ENCODE measurements at regions not wholly inside any gene's neighbourhood (a gene's known extent, or its start where the extent isn't known, plus 50 kb on each side); places are given as distances from the start of the nearest gene placed in this dataset.

GRCh38 chr17:71115669-71115972 is 946.3 kb downstream of the KCNJ2 start:
- TF ChIP-seq RAD21 (IDR thresholded peaks at IDR 0.05; ENCODE audit: low read depth) = no peak

DNA sequence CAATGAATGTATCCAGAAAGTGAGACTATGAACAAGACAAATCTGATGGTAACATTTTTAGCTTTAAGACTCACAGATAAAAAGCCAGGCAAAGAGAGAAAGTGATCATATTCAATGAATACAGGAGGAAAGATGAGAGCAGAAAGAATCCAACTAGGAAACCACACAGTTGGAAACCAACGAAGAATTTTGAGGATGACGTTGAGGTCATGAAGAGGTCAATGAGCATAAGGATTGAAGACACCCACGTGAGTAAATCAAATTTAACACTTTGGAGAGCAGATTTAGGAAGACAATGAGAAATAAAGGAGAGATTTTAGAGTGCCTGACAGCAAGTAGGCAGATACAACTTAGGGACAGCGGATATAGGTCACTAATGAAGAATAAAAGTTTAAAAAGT is 948.1 kb downstream of the KCNJ2 start:
- TF ChIP-seq EGR1 (IDR thresholded peaks at IDR 0.05) = no peak
- TF ChIP-seq NFIC (IDR thresholded peaks at IDR 0.05) = no peak
- no peak for TF ChIP-seq USF1 (IDR thresholded peaks at IDR 0.05)
- TF ChIP-seq ZBTB7A (IDR thresholded peaks at IDR 0.05; ENCODE audit: low read depth) = no peak
- TF ChIP-seq, protein P1, sequence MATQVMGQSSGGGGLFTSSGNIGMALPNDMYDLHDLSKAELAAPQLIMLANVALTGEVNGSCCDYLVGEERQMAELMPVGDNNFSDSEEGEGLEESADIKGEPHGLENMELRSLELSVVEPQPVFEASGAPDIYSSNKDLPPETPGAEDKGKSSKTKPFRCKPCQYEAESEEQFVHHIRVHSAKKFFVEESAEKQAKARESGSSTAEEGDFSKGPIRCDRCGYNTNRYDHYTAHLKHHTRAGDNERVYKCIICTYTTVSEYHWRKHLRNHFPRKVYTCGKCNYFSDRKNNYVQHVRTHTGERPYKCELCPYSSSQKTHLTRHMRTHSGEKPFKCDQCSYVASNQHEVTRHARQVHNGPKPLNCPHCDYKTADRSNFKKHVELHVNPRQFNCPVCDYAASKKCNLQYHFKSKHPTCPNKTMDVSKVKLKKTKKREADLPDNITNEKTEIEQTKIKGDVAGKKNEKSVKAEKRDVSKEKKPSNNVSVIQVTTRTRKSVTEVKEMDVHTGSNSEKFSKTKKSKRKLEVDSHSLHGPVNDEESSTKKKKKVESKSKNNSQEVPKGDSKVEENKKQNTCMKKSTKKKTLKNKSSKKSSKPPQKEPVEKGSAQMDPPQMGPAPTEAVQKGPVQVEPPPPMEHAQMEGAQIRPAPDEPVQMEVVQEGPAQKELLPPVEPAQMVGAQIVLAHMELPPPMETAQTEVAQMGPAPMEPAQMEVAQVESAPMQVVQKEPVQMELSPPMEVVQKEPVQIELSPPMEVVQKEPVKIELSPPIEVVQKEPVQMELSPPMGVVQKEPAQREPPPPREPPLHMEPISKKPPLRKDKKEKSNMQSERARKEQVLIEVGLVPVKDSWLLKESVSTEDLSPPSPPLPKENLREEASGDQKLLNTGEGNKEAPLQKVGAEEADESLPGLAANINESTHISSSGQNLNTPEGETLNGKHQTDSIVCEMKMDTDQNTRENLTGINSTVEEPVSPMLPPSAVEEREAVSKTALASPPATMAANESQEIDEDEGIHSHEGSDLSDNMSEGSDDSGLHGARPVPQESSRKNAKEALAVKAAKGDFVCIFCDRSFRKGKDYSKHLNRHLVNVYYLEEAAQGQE (IDR thresholded peaks at IDR 0.05; ENCODE audit: low read depth) = no peak
- TF ChIP-seq TEAD4 (IDR thresholded peaks at IDR 0.05) = no peak
- TF ChIP-seq FOXM1 (IDR thresholded peaks at IDR 0.05; ENCODE audit: borderline replicate concordance, low read depth) = no peak
- TF ChIP-seq YY1 (IDR thresholded peaks at IDR 0.05; ENCODE audit: low read depth) = no peak
- TF ChIP-seq TAF1 (IDR thresholded peaks at IDR 0.05; ENCODE audit: low read depth) = no peak
- no peak for TF ChIP-seq CREB1 (IDR thresholded peaks at IDR 0.05; ENCODE audit: low read depth)
- TF ChIP-seq TCF12 (IDR thresholded peaks at IDR 0.05; ENCODE audit: low read depth) = no peak

GRCh38 chr17:71118039-71118438 is 948.7 kb downstream of the KCNJ2 start:
- peak; percentile 72 for TF ChIP-seq RAD21 (IDR thresholded peaks at IDR 0.05; ENCODE audit: low read depth)
- TF ChIP-seq EP300 (IDR thresholded peaks at IDR 0.05; ENCODE audit: borderline replicate concordance) = no peak
- TF ChIP-seq, protein P1 (IDR thresholded peaks at IDR 0.05; ENCODE audit: low read depth) = no peak

GRCh38 chr17:71127416-71127815 is 958.1 kb downstream of the KCNJ2 start:
- TF ChIP-seq TCF12 (IDR thresholded peaks at IDR 0.05; ENCODE audit: low read depth) (no peak), CEBPB (IDR thresholded peaks at IDR 0.05) (no peak), YY1 (IDR thresholded peaks at IDR 0.05; ENCODE audit: low read depth) (no peak), CREB1 (IDR thresholded peaks at IDR 0.05; ENCODE audit: low read depth) (no peak), RAD21 (IDR thresholded peaks at IDR 0.05; ENCODE audit: low read depth) (no peak), EGR1 (IDR thresholded peaks at IDR 0.05) (no peak)
- TF ChIP-seq, protein P1 (IDR thresholded peaks at IDR 0.05; ENCODE audit: low read depth) = no peak
- TF ChIP-seq, protein P2, sequence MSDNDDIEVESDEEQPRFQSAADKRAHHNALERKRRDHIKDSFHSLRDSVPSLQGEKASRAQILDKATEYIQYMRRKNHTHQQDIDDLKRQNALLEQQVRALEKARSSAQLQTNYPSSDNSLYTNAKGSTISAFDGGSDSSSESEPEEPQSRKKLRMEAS (IDR thresholded peaks at IDR 0.05) = no peak

- TF ChIP-seq RAD21 (IDR thresholded peaks at IDR 0.05; ENCODE audit: low read depth) (no peak), YY1 (IDR thresholded peaks at IDR 0.05; ENCODE audit: low read depth) (no peak), CREB1 (IDR thresholded peaks at IDR 0.05; ENCODE audit: low read depth) (no peak), EGR1 (IDR thresholded peaks at IDR 0.05) (no peak), TAF1 (IDR thresholded peaks at IDR 0.05; ENCODE audit: low read depth) (no peak)
- TF ChIP-seq, protein P1 (IDR thresholded peaks at IDR 0.05; ENCODE audit: low read depth) = no peak
Measured at GRCh38 chr17:71142333-71142732, 973.0 kb downstream of the KCNJ2 start.
